Skeletal muscle satellite cell (primary cell): ENCODE measurements at regions not wholly inside any gene's neighbourhood (a gene's known extent, or its start where the extent isn't known, plus 50 kb on each side); places are given as distances from the start of the nearest gene placed in this dataset.

Experiments
- H3K27me3 ChIP-seq: 2 replicates; pipeline ENCODE4 v1.7.0; 2013; ENCODE audit warnings: low read length; ENCODE audit not compliant: control insufficient read depth, insufficient read depth
- H3K36me3 ChIP-seq: 2 replicates; pipeline ENCODE4 v1.7.0; 2013; ENCODE audit warnings: mild to moderate bottlenecking, control low read depth, low read length; ENCODE audit not compliant: insufficient read depth
- H3K4me1 ChIP-seq: 2 replicates; pipeline ENCODE4 v1.7.0; 2013; ENCODE audit warnings: low read length; ENCODE audit not compliant: control insufficient read depth, insufficient read depth
- H3K4me2 ChIP-seq: 2 replicates; pipeline ENCODE4 v1.7.0; 2013; ENCODE audit warnings: mild to moderate bottlenecking, low read length
- H3K4me3 ChIP-seq: 2 replicates; pipeline ENCODE4 v1.7.0; 2013; ENCODE audit warnings: low read length
- H3K9ac ChIP-seq: 2 replicates; pipeline ENCODE4 v1.7.0; 2013; ENCODE audit warnings: mild to moderate bottlenecking, low read depth, low read length, moderate library complexity
- H3K9me3 ChIP-seq: replicated peaks from 2 replicates; pipeline ENCODE4 v1.7.0; 2013; ENCODE audit warnings: mild to moderate bottlenecking, control low read depth, low read length

DNA sequence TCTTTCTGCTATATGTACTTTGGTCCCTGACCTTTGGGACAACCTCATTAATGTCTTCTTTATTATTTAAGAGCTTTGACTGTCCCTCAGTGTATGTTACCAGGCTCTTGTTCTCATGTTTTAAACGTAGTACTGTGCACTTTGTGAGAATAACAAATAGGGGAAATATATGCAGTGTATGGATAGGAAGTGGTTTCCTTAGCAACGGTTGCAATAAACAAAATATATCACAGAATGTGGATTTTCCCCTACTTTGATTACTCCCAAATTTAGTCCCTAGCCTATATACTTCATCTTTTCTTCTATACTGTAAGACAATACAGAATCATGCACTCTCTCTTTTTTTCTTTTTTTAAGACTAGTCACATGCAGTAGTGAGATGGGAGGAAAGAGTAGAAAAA is 123.8 kb upstream of the AKIRIN2 start:
- Histone ChIP-seq H3K4me3 (no peak overlapping the region), H3K9me3 (no peaks in the 10 kb centered on the region), H3K9ac (no peak overlapping the region), H3K4me2 (no peak overlapping the region), H3K36me3 (no peaks in the 10 kb centered on the region), H3K27me3 (peaks cover 10% of the 10 kb centered on the region), H3K4me1 (no peaks in the 10 kb centered on the region)

GRCh38 chr6:87824958-87825491 is 123.0 kb upstream of the AKIRIN2 start:
- Histone ChIP-seq H3K4me1 (no peaks in the 10 kb centered on the region), H3K4me3 (no peak overlapping the region), H3K27me3 (peaks cover 10% of the 10 kb centered on the region), H3K9me3 (no peaks in the 10 kb centered on the region), H3K4me2 (no peak overlapping the region), H3K36me3 (no peaks in the 10 kb centered on the region), H3K9ac (no peak overlapping the region)

GRCh38 chr6:87822011-87822410 is 120.0 kb upstream of the AKIRIN2 start:
- Histone ChIP-seq H3K4me2 (no peak overlapping the region), H3K4me1 (peaks cover 9% of the 10 kb centered on the region), H3K9ac (no peak overlapping the region), H3K9me3 (no peaks in the 10 kb centered on the region), H3K4me3 (no peak overlapping the region), H3K36me3 (no peaks in the 10 kb centered on the region), H3K27me3 (peaks cover 6% of the 10 kb centered on the region)

GRCh38 chr6:87820343-87820984 is 118.4 kb upstream of the AKIRIN2 start:
- H3K9ac ChIP-seq: no peak overlapping the region
- H3K36me3 ChIP-seq: no peaks in the 10 kb centered on the region
- H3K4me3 ChIP-seq: no peak overlapping the region
- peaks cover 6% of the 10 kb centered on the region for H3K27me3 ChIP-seq
- H3K4me1 ChIP-seq: peaks cover 11% of the 10 kb centered on the region
- H3K4me2 ChIP-seq: no peak overlapping the region
- no peaks in the 10 kb centered on the region for H3K9me3 ChIP-seq

GRCh38 chr6:87817183-87817582 is 115.2 kb upstream of the AKIRIN2 start:
- Histone ChIP-seq H3K27me3 (peaks cover 18% of the 10 kb centered on the region), H3K9ac (no peak overlapping the region), H3K9me3 (no peaks in the 10 kb centered on the region), H3K36me3 (no peaks in the 10 kb centered on the region), H3K4me3 (no peak overlapping the region), H3K4me1 (peaks cover 11% of the 10 kb centered on the region), H3K4me2 (no peak overlapping the region)

- H3K4me3 ChIP-seq: no peak overlapping the region
- H3K4me1 ChIP-seq: peaks cover 11% of the 10 kb centered on the region
- peaks cover 29% of the 10 kb centered on the region for H3K27me3 ChIP-seq
- H3K9ac ChIP-seq: no peak overlapping the region
- H3K9me3 ChIP-seq: no peaks in the 10 kb centered on the region
- H3K36me3 ChIP-seq: no peaks in the 10 kb centered on the region
- no peak overlapping the region for H3K4me2 ChIP-seq
Measured at GRCh38 chr6:87815449-87815848, 113.4 kb upstream of the AKIRIN2 start.

DNA sequence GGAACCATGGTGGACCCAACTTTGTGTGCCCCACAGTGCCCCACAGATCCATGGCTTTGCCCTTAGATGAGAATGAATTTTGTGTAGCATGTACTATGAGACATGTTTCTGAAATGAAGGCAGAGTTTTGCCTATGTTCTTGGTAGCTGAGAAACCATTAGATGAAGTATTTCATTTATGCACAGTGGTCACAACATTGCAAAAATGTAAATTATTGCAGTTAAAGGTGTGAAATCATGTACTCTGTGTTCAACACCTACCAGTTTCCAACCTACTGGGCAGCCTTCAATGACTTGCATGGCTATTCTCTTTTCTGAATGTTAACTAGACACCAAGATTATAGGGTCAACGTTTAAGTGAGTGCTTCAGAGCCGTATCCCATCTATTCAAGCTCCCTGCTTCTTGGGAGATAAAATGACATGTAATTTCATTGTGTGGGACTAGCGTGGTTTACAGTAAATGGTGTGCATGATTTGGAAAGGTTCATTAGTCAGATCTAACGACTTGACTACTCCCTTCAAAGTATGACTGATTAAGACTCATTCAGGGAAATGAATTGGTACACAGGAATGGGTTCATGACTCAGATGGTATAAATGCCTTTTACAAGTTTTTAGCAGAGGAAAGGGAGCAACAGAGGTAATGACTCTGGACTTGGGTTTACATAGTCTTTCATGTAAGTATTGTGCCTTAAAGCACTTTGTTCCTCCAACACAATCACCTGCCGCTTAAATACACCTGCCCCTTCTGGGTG is 106.1 kb upstream of the AKIRIN2 start:
- Histone ChIP-seq H3K9ac (no peak overlapping the region), H3K4me1 (peaks cover 7% of the 10 kb centered on the region), H3K4me3 (no peak overlapping the region), H3K4me2 (peak overlapping the region; percentile 12), H3K9me3 (no peaks in the 10 kb centered on the region), H3K27me3 (peaks cover 20% of the 10 kb centered on the region), H3K36me3 (no peaks in the 10 kb centered on the region)

DNA sequence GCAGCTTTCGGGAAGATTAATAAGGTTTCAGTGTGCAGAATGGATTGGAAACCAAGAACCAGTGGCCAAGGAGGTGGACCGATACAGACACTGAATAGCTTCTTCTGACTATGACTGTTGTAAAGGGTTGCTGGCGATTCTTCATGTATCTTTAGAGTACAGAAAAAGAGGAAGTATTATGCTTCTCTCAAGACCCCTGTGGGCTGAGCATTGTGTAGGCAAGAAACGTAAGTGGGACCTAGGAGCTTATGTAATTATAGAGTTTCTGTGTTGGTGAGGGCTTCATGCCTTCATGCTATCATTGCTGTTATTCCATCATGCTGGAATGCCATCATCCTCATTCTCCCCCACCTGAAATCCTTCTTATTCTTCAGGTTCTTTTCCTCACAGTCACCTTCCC is 105.4 kb upstream of the AKIRIN2 start:
- Histone ChIP-seq H3K4me3 (no peak overlapping the region), H3K4me2 (no peak overlapping the region), H3K9me3 (no peaks in the 10 kb centered on the region), H3K27me3 (peaks cover 13% of the 10 kb centered on the region), H3K36me3 (no peaks in the 10 kb centered on the region), H3K9ac (no peak overlapping the region), H3K4me1 (peaks cover 7% of the 10 kb centered on the region)

GRCh38 chr6:87806635-87807034 is 104.6 kb upstream of the AKIRIN2 start:
- Histone ChIP-seq H3K27me3 (peaks cover 5% of the 10 kb centered on the region), H3K36me3 (no peaks in the 10 kb centered on the region), H3K9ac (no peak overlapping the region), H3K9me3 (no peaks in the 10 kb centered on the region), H3K4me2 (no peak overlapping the region), H3K4me3 (no peak overlapping the region), H3K4me1 (peaks cover 7% of the 10 kb centered on the region)

DNA sequence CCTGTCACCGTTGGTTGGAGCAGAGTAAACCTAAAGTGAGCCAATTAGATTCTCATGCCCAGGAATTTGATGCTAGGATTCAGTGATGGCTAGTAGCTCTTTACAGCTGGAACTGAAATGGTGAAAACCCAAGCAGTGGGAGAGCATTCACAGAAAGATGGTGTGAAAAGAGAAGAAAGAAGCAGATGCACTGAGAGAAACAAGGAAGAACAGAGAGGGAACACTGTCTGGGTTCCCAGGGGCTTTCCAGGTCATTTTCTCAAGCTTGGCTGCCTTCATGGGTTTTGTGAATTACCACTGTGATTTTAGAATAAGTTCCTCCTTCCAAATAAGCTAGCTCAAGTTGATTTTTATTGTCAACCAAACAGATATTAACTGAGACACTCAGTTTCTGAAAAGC is 104.1 kb upstream of the AKIRIN2 start:
- Histone ChIP-seq H3K27me3 (no peaks in the 10 kb centered on the region), H3K4me1 (peaks cover 7% of the 10 kb centered on the region), H3K4me2 (no peak overlapping the region), H3K36me3 (no peaks in the 10 kb centered on the region), H3K4me3 (no peak overlapping the region), H3K9ac (no peak overlapping the region), H3K9me3 (no peaks in the 10 kb centered on the region)

GRCh38 chr6:87803791-87804190 is 101.8 kb upstream of the AKIRIN2 start:
- Histone ChIP-seq H3K9ac (no peak overlapping the region), H3K36me3 (no peaks in the 10 kb centered on the region), H3K4me1 (peaks cover 7% of the 10 kb centered on the region), H3K4me2 (no peak overlapping the region), H3K4me3 (no peak overlapping the region), H3K9me3 (no peaks in the 10 kb centered on the region), H3K27me3 (peaks cover 10% of the 10 kb centered on the region)

DNA sequence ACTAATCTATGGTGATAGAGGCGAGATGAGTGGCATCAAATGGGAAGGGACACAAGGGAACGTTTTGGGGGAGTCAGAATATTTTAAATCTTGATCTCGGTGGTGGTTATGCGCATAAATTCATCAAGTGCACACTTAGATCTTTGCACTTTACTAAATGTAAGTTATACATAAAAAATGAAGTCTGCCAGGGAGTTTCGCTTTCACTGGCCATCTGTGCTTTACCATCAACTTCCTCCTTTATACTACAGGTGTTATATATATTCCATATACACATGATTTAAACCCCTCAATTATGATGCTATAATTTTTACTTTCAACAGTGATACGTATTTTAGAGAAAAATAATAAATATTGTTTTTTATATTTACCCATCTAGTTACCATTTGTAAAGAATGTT is 97.6 kb upstream of the AKIRIN2 start:
- no peaks in the 10 kb centered on the region for H3K9me3 ChIP-seq
- H3K9ac ChIP-seq: no peak overlapping the region
- no peak overlapping the region for H3K4me2 ChIP-seq
- no peak overlapping the region for H3K4me3 ChIP-seq
- peaks cover 15% of the 10 kb centered on the region for H3K27me3 ChIP-seq
- no peaks in the 10 kb centered on the region for H3K36me3 ChIP-seq
- no peaks in the 10 kb centered on the region for H3K4me1 ChIP-seq
